ENCODE measurements at regions not wholly inside any gene's neighbourhood (a gene's known extent, or its start where the extent isn't known, plus 50 kb on each side); places are given as distances from the start of the nearest gene placed in this dataset.

GRCh38 chr3:189449084-189449483 lies 182.1 kb upstream of the TP63 start:
- Histone ChIP-seq H3K27me3 (no peaks in the 10 kb centered on the region), H3K9me3 (replicated peaks in 1 of 3) (no peaks in the 10 kb centered on the region), H3K27ac (no peak overlapping the region), H3K36me3 (replicated peaks in 1 of 2) (no peaks in the 10 kb centered on the region), H3K4me1 (replicated peaks in 1 of 2) (no peaks in the 10 kb centered on the region), H3K4me3 (no peak overlapping the region)
- DNase-seq = no peak
- no peak for TF ChIP-seq POLR2A (IDR thresholded peaks at IDR 0.05)
- TF ChIP-seq CTCF (IDR thresholded peaks at IDR 0.05) = no peak
- 63 to 74% (median 71%) methylated on average over 1 of the region's 1 CpG for WGBS, 4 donors
- intact Hi-C loops (cut with DNase I) = no loop called here

GRCh38 chr3:189455009-189455408 lies 176.2 kb upstream of the TP63 start:
- TF ChIP-seq POLR2A (IDR thresholded peaks at IDR 0.05) = no peak
- TF ChIP-seq CTCF (IDR thresholded peaks at IDR 0.05) = no peak
- Histone ChIP-seq H3K4me3 (no peak overlapping the region), H3K27me3 (no peaks in the 10 kb centered on the region), H3K4me1 (replicated peaks in 1 of 2) (peaks cover 0 to 15% of the 10 kb centered on the region in 2 donors), H3K36me3 (replicated peaks in 1 of 2) (no peaks in the 10 kb centered on the region), H3K9me3 (replicated peaks in 1 of 3) (no peaks in the 10 kb centered on the region), H3K27ac (no peak overlapping the region)
- DNase-seq = no peak
- intact Hi-C loops (cut with DNase I) = no loop called here
- 92 to 98% (median 94%) methylated on average over 5 of the region's 5 CpGs for WGBS, 4 donors

- Histone ChIP-seq H3K27ac (no peak overlapping the region), H3K4me1 (replicated peaks in 1 of 2) (peaks cover 0 to 15% of the 10 kb centered on the region in 2 donors), H3K4me3 (no peak overlapping the region), H3K36me3 (replicated peaks in 1 of 2) (no peaks in the 10 kb centered on the region), H3K9me3 (replicated peaks in 1 of 3) (no peaks in the 10 kb centered on the region), H3K27me3 (no peaks in the 10 kb centered on the region)
- intact Hi-C loops (cut with DNase I) = no loop called here
- no peak for TF ChIP-seq POLR2A (IDR thresholded peaks at IDR 0.05)
- WGBS, 4 donors = 78 to 86% (median 79%) methylated on average over 6 of the region's 6 CpGs
- DNase-seq = no peak
Measured at GRCh38 chr3:189455641-189456417, 175.4 kb upstream of the TP63 start.

GRCh38 chr3:189457201-189457607 lies 174.0 kb upstream of the TP63 start:
- Histone ChIP-seq H3K4me1 (replicated peaks in 1 of 2) (peaks cover 0 to 15% of the 10 kb centered on the region in 2 donors), H3K4me3 (no peak overlapping the region), H3K36me3 (replicated peaks in 1 of 2) (no peaks in the 10 kb centered on the region), H3K27ac (no peak overlapping the region), H3K9me3 (replicated peaks in 1 of 3) (no peaks in the 10 kb centered on the region), H3K27me3 (no peaks in the 10 kb centered on the region)
- intact Hi-C loops (cut with DNase I) = no loop called here
- WGBS, 4 donors = 82 to 89% (median 85%) methylated on average over 7 of the region's 7 CpGs
- DNase-seq = no peak
- TF ChIP-seq POLR2A (IDR thresholded peaks at IDR 0.05) (no peak), CTCF (IDR thresholded peaks at IDR 0.05) (no peak)
